ENCODE measurements at regions not wholly inside any gene's neighbourhood (a gene's known extent, or its start where the extent isn't known, plus 50 kb on each side); places are given as distances from the start of the nearest gene placed in this dataset.
"Not testable (repeated sequence)": the region's sequence is repeated elsewhere in the genome, so short reads cannot be mapped to it uniquely, and the experiment has no call there.

- no peaks in the 10 kb centered on the region for H3K36me3 ChIP-seq (ENCODE audit: insufficient read depth, low read depth, low read length)
- H3K27me3 ChIP-seq (ENCODE audit: insufficient read depth, low read length) = no peaks in the 10 kb centered on the region
- no peak overlapping the region for H3K4me3 ChIP-seq (ENCODE audit: low read length)
- no peaks in the 10 kb centered on the region for H3K4me1 ChIP-seq (ENCODE audit: insufficient read depth, low read length)
- H3K27ac ChIP-seq (ENCODE audit: low read length) = no peak overlapping the region
- no peaks in the 10 kb centered on the region for H3K9me3 ChIP-seq (ENCODE audit: insufficient read depth, low read depth, low read length)
- no peak overlapping the region for H3K9ac ChIP-seq (ENCODE audit: low read depth, low read length)
These were observed 294.5 kb upstream of the CDH12 start for GRCh38 chr5:23147625-23148024.

GRCh38 chr5:23146183-23146582, 293.0 kb upstream of the CDH12 start:
- H3K36me3 ChIP-seq (ENCODE audit: insufficient read depth, low read depth, low read length) = no peaks in the 10 kb centered on the region
- H3K27ac ChIP-seq (ENCODE audit: low read length) = no peak overlapping the region
- no peak overlapping the region for H3K4me3 ChIP-seq (ENCODE audit: low read length)
- H3K9me3 ChIP-seq (ENCODE audit: insufficient read depth, low read depth, low read length) = no peaks in the 10 kb centered on the region
- no peaks in the 10 kb centered on the region for H3K27me3 ChIP-seq (ENCODE audit: insufficient read depth, low read length)
- no peaks in the 10 kb centered on the region for H3K4me1 ChIP-seq (ENCODE audit: insufficient read depth, low read length)
- no peak overlapping the region for H3K9ac ChIP-seq (ENCODE audit: low read depth, low read length)

- H3K36me3 ChIP-seq (ENCODE audit: insufficient read depth, low read depth, low read length) = no peaks in the 10 kb centered on the region
- no peaks in the 10 kb centered on the region for H3K27me3 ChIP-seq (ENCODE audit: insufficient read depth, low read length)
- H3K9me3 ChIP-seq (ENCODE audit: insufficient read depth, low read depth, low read length) = no peaks in the 10 kb centered on the region
- H3K4me1 ChIP-seq (ENCODE audit: insufficient read depth, low read length) = no peaks in the 10 kb centered on the region
- no peak overlapping the region for H3K9ac ChIP-seq (ENCODE audit: low read depth, low read length)
- no peak overlapping the region for H3K27ac ChIP-seq (ENCODE audit: low read length)
- no peak overlapping the region for H3K4me3 ChIP-seq (ENCODE audit: low read length)
These were observed 286.4 kb upstream of the CDH12 start for GRCh38 chr5:23139338-23140171.

- no peak overlapping the region for H3K27ac ChIP-seq (ENCODE audit: low read length)
- H3K27me3 ChIP-seq (ENCODE audit: insufficient read depth, low read length) = no peaks in the 10 kb centered on the region
- H3K9ac ChIP-seq (ENCODE audit: low read depth, low read length) = no peak overlapping the region
- no peak overlapping the region for H3K4me3 ChIP-seq (ENCODE audit: low read length)
- H3K9me3 ChIP-seq (ENCODE audit: insufficient read depth, low read depth, low read length) = no peaks in the 10 kb centered on the region
- H3K4me1 ChIP-seq (ENCODE audit: insufficient read depth, low read length) = no peaks in the 10 kb centered on the region
- no peaks in the 10 kb centered on the region for H3K36me3 ChIP-seq (ENCODE audit: insufficient read depth, low read depth, low read length)
These were observed 283.8 kb upstream of the CDH12 start for GRCh38 chr5:23136958-23137357.

- no peaks in the 10 kb centered on the region for H3K27me3 ChIP-seq (ENCODE audit: insufficient read depth, low read length)
- H3K9ac ChIP-seq (ENCODE audit: low read depth, low read length) = no peak overlapping the region
- no peaks in the 10 kb centered on the region for H3K4me1 ChIP-seq (ENCODE audit: insufficient read depth, low read length)
- peaks cover 12% of the 10 kb centered on the region; the same call in 1 of the 2 replicates for H3K9me3 ChIP-seq (ENCODE audit: insufficient read depth, low read depth, low read length)
- H3K4me3 ChIP-seq (ENCODE audit: low read length) = no peak overlapping the region
- no peak overlapping the region for H3K27ac ChIP-seq (ENCODE audit: low read length)
- no peaks in the 10 kb centered on the region for H3K36me3 ChIP-seq (ENCODE audit: insufficient read depth, low read depth, low read length)
These were observed 279.1 kb upstream of the CDH12 start for GRCh38 chr5:23132231-23132630.

GRCh38 chr5:23112237-23112636, 259.1 kb upstream of the CDH12 start:
- no peak overlapping the region for H3K4me3 ChIP-seq (ENCODE audit: low read length)
- H3K27me3 ChIP-seq (ENCODE audit: insufficient read depth, low read length) = no peaks in the 10 kb centered on the region
- no peak overlapping the region for H3K9ac ChIP-seq (ENCODE audit: low read depth, low read length)
- no peak overlapping the region for H3K27ac ChIP-seq (ENCODE audit: low read length)
- H3K9me3 ChIP-seq (ENCODE audit: insufficient read depth, low read depth, low read length) = no peaks in the 10 kb centered on the region
- no peaks in the 10 kb centered on the region for H3K36me3 ChIP-seq (ENCODE audit: insufficient read depth, low read depth, low read length)
- H3K4me1 ChIP-seq (ENCODE audit: insufficient read depth, low read length) = no peaks in the 10 kb centered on the region

GRCh38 chr5:23105021-23105420, 251.9 kb upstream of the CDH12 start:
- Histone ChIP-seq H3K9me3 (ENCODE audit: insufficient read depth, low read depth, low read length) (no peaks in the 10 kb centered on the region), H3K27me3 (ENCODE audit: insufficient read depth, low read length) (no peaks in the 10 kb centered on the region)

GRCh38 chr5:23103566-23103965, 250.4 kb upstream of the CDH12 start:
- Histone ChIP-seq H3K36me3 (ENCODE audit: insufficient read depth, low read depth, low read length) (no peaks in the 10 kb centered on the region), H3K9me3 (ENCODE audit: insufficient read depth, low read depth, low read length) (no peaks in the 10 kb centered on the region), H3K27me3 (ENCODE audit: insufficient read depth, low read length) (no peaks in the 10 kb centered on the region), H3K4me3 (ENCODE audit: low read length) (no peak overlapping the region), H3K9ac (ENCODE audit: low read depth, low read length) (no peak overlapping the region), H3K4me1 (ENCODE audit: insufficient read depth, low read length) (no peaks in the 10 kb centered on the region), H3K27ac (ENCODE audit: low read length) (no peak overlapping the region)

More at GRCh38 chr5:23105021-23105420, 251.9 kb upstream of the CDH12 start:
- Histone ChIP-seq H3K4me3 (ENCODE audit: low read length) (no peak overlapping the region), H3K36me3 (ENCODE audit: insufficient read depth, low read depth, low read length) (no peaks in the 10 kb centered on the region), H3K9ac (ENCODE audit: low read depth, low read length) (no peak overlapping the region), H3K4me1 (ENCODE audit: insufficient read depth, low read length) (no peaks in the 10 kb centered on the region), H3K27ac (ENCODE audit: low read length) (no peak overlapping the region)

- not testable (repeated sequence) for H3K27ac ChIP-seq (ENCODE audit: low read length); H3K36me3 ChIP-seq (ENCODE audit: insufficient read depth, low read depth, low read length); H3K9me3 ChIP-seq (ENCODE audit: insufficient read depth, low read depth, low read length); H3K4me1 ChIP-seq (ENCODE audit: insufficient read depth, low read length); H3K4me3 ChIP-seq (ENCODE audit: low read length); H3K27me3 ChIP-seq (ENCODE audit: insufficient read depth, low read length); H3K9ac ChIP-seq (ENCODE audit: low read depth, low read length)
These were observed 242.3 kb upstream of the CDH12 start for GRCh38 chr5:23095418-23095817.

GRCh38 chr5:23089286-23089685, 236.1 kb upstream of the CDH12 start:
- Histone ChIP-seq H3K9me3 (ENCODE audit: insufficient read depth, low read depth, low read length) (no peaks in the 10 kb centered on the region), H3K27ac (ENCODE audit: low read length) (no peak overlapping the region), H3K27me3 (ENCODE audit: insufficient read depth, low read length) (no peaks in the 10 kb centered on the region), H3K36me3 (ENCODE audit: insufficient read depth, low read depth, low read length) (no peaks in the 10 kb centered on the region), H3K9ac (ENCODE audit: low read depth, low read length) (no peak overlapping the region), H3K4me1 (ENCODE audit: insufficient read depth, low read length) (no peaks in the 10 kb centered on the region), H3K4me3 (ENCODE audit: low read length) (no peak overlapping the region)

- Histone ChIP-seq H3K9me3 (ENCODE audit: insufficient read depth, low read depth, low read length) (no peaks in the 10 kb centered on the region), H3K27me3 (ENCODE audit: insufficient read depth, low read length) (no peaks in the 10 kb centered on the region), H3K4me3 (ENCODE audit: low read length) (no peak overlapping the region), H3K4me1 (ENCODE audit: insufficient read depth, low read length) (no peaks in the 10 kb centered on the region), H3K36me3 (ENCODE audit: insufficient read depth, low read depth, low read length) (no peaks in the 10 kb centered on the region), H3K27ac (ENCODE audit: low read length) (no peak overlapping the region), H3K9ac (ENCODE audit: low read depth, low read length) (no peak overlapping the region)
These were observed 231.7 kb upstream of the CDH12 start for GRCh38 chr5:23084815-23085214.

- no peaks in the 10 kb centered on the region for H3K36me3 ChIP-seq (ENCODE audit: insufficient read depth, low read depth, low read length)
- H3K9me3 ChIP-seq (ENCODE audit: insufficient read depth, low read depth, low read length) = no peaks in the 10 kb centered on the region
- H3K9ac ChIP-seq (ENCODE audit: low read depth, low read length) = no peak overlapping the region
- H3K27me3 ChIP-seq (ENCODE audit: insufficient read depth, low read length) = no peaks in the 10 kb centered on the region
- no peak overlapping the region for H3K27ac ChIP-seq (ENCODE audit: low read length)
- no peak overlapping the region for H3K4me3 ChIP-seq (ENCODE audit: low read length)
- H3K4me1 ChIP-seq (ENCODE audit: insufficient read depth, low read length) = no peaks in the 10 kb centered on the region
These were observed 219.0 kb upstream of the CDH12 start for GRCh38 chr5:23072179-23072578.
